HG03064 (cell line): ENCODE measurements at regions not wholly inside any gene's neighbourhood (a gene's known extent, or its start where the extent isn't known, plus 50 kb on each side); places are given as distances from the start of the nearest gene placed in this dataset.
A peak's percentile ranks its signal among the peaks of the same experiment; 100 is the strongest.
"Not testable (repeated sequence)": the region's sequence is repeated elsewhere in the genome, so short reads cannot be mapped to it uniquely, and the experiment has no call there.

ENCODE experiments used
- ATAC-seq: cut with Tn5 transposase; IDR thresholded peaks from one replicate; pipeline ENCODE4 v1.9.1; 2021; ENCODE audit warnings: low read depth; ENCODE audit not compliant: unreplicated experiment

GRCh38 chr1:66424530-66424929 lies 109.4 kb upstream of the SGIP1 start:
- not testable (repeated sequence) for ATAC-seq

DNA sequence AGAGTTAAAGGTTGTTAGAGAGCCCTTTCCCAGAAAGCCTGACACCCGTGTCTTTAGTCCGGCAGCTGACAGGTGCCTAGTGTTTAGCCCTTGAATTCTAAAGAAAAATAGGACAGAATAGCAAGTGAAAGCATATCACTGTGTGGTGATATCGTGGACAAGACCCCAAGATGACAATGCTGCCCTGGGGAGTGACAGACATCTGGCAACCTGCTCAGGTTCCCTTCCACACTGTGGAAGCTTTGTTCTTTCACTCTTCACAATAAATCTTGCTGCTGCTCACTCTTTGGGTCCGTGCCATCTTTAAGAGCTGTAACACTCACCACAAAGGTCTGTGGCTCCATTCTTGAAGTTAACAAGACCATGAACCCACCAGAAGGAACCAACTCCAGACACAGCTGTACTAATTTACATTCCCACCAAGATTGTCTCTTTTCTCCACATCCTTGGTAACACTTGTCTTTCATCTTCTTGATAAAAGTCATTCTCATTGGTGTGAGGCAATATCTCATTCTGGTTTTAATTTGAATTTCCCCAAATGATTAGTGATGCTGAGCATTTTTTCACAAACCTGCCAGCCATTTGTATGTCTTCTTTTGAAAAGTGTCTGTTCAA lies 107.6 kb upstream of the SGIP1 start:
- ATAC-seq, result no peak

GRCh38 chr1:66430815-66431214 lies 103.1 kb upstream of the SGIP1 start:
- ATAC-seq, result not testable (repeated sequence)

DNA sequence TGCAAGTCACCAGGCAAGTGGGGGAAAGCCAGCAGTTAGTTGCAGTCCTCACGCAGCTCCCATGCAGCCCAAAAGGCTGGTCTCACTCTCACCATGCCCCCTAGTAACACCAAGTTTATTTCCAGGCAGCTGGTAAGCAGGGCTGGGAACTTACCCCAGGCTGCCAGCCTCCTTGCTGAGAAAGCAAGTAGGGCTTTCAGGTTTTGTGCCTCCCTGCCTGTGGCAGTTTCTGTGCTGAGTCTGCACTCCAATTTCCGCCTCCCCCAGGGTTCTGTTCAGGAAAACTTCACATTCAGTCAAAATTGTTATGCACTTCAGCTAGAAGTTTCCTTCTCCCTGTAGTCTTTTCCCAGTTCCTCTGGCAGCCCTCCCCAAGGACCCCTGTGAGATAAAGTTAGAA lies 102.0 kb upstream of the SGIP1 start:
- no peak for ATAC-seq

GRCh38 chr1:66433611-66434010 lies 100.3 kb upstream of the SGIP1 start:
- no peak for ATAC-seq

DNA sequence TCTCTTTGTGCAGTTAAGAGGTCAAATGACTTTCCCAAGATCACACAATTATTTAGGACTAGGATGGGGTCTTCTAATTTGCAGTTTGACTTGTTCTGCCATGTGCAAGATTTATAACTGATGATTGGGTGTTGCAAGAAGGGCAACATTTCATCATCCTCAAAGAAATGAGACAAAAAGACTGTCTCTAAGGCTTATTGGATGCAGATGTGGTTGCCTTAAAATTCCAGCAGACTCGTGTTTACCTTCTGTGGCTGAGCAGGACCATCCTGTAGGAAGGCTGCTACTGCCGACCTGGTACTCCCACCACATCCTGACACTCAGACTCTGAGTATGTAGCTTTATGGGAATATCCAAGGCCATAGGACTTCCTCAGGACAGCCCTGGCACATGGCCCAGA lies 99.9 kb upstream of the SGIP1 start:
- no peak for ATAC-seq

GRCh38 chr1:66435541-66435940 lies 98.4 kb upstream of the SGIP1 start:
- no peak for ATAC-seq

GRCh38 chr1:66436378-66437135 lies 97.4 kb upstream of the SGIP1 start:
- ATAC-seq, result no peak

DNA sequence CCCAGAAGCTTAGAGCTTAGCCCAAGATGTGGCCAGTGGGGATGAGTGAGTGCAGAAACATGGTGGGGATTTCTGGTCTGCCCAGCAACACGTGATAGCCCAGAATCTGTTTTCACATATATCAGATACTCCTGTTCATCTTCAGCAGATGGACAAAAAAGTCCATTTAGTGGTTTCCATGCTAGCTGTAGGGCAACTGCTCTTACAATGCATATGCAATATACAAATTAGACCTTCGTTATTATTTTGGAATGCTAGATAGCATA lies 96.9 kb upstream of the SGIP1 start:
- ATAC-seq, result no peak

DNA sequence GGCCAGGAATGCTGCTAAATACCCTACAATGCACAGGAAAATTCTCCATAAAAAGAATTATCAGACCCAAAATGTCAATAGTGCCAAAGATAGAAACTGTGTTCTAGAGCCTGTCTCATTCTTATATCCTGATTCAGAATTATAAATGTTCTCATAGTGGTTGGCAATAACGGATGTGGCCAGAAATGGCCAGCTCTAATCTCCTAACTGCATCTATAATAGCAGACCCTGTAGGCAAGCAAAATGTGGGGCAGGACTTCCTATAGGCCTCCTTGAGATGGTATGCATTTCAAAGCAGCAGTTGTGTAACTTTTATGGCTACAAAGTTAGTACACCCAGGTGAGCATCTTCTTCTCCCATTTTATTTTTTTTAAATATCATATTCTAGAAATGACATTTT lies 95.9 kb upstream of the SGIP1 start:
- no peak for ATAC-seq

DNA sequence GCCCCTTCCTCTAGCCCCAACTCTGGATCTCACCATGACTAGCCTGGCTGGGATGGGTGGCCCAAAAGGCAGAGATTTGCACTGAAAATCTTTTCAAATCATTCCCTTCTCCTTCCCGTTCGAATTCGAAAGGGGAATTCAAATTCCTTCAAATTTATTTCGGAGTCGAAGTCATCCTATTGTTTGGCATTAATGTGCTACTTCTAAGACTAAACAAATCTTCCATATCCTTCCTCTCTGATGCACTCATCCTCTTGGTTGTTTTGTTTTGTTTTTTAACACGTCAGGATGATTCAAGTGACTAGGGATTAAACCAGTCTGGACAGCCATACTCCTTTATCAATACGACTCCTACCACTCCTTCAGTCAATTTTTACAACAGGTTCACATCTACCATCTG lies 95.5 kb upstream of the SGIP1 start:
- ATAC-seq, result no peak

DNA sequence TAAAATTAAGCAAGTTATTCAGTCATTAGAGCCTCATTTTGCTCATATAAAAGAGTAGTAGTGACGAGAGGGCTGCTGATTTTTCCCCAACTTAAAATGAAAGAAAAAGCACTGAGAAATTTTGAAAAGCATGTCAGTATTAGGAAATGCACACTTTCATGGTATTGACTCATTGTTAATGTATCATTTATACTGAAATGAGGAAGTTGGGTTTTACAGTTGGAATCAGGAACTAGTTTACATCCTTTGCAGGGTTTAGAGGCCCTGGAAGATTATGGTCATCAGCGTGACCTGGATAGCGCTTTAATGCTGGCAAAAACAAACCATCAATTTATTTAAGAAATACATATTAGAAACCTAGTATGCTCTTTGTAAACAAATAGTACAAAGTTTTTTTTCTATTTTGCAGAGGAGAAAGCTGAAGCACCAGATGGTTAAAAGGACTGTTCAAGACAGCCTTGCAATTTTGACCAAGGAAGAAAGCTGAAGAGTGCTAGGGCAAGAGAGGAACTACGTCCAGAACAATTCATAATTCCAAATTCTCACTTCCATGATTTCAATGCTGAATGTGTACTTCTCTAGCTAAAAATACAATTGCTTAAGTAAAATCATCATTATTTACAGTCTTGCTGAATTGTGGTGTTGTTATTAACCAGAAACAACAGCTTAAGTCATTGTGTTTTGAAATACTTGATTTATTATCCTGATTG lies 94.8 kb upstream of the SGIP1 start:
- peak; percentile 76 for ATAC-seq

DNA sequence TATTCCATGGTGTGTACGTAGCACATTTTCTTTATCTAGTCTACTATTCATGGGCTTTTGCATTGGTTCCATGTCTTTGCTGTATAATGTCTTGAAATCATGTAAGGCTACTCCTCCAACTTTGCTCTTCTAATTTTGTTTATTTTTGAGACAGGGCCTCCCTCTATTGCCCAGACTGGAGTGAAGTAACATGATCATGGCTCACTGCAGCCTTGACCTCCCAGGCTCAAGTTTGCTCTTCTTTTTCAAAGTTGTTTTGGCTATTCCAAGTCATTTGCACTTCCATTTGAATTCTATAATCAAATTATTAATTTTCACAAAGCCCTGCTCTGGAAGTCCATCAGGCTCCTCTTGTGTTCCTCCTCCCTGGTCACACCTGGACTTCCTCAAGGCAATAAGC lies 90.2 kb upstream of the SGIP1 start:
- no peak for ATAC-seq

DNA sequence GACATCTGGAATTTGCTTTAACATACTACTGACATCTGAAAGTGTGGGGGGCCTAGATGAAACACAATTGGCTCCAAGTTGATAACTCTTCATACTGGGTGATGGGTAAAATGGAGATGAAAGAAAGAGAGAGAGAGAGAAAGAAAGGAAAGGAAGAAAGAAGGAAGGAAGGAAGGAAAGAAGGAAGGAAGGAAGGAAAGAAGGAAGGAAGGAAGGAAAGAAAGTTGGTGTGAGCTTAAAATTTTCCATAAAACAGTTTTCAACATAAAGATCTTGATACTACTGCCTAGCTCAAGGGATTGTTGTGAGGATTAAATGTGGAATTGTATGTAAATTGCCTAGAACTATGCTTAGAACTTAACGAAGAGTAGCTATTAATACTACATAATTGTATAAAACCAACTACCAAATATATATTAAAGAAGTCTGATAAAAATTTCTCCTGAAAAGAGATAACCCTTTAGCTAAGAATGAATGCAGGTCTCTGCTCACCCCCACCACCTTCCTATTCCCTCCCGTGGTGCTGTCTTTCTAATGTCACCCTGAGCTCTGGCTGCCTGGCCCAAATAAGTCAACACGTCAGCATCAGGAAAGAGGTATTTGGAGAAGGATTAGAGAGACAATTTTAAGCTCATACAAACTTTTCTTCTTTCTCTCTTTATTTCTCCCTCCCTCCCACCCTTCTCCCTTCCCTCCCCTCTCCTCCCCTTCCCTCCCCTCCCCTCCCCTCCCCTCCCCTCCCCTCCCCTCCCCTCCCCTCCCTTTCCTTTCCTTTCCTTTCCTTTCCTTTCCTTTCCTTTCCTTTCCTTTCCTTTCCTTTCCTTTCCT lies 89.3 kb upstream of the SGIP1 start:
- no peak for ATAC-seq

DNA sequence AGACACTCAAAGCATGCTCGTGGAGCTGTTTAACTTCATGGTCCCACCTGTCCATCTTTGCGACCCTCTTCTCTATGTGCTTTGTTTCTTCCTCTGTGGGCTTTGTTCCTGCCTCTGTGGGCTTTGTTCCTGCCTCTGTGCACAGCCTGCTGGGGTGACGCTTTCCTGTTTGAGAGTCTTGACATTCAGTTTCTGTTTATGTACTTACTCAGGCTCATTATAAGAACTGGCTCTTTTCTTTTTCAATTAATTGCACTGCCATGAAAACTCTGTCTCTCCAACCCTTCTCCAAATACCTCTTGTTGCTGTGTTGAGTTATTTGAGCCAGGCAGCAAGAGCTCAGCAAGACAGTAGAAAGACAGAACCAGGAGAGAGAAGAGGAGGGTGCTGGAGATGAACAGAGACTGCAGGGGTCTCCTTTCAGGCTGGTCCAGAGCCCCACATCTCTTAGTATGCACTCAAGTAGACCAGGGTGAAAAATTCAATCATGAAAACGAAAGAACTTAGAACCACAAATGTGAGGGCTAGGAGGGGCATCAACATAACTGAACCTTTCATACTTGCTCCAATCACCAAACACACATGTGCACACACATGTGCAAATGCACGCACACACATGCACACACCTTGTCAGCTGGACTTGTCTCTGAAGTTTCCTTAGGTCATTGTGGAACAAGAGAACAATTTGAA lies 88.3 kb upstream of the SGIP1 start:
- peak; percentile 84 for ATAC-seq

GRCh38 chr1:66446261-66447001 lies 87.5 kb upstream of the SGIP1 start:
- ATAC-seq, result peak; percentile 53

DNA sequence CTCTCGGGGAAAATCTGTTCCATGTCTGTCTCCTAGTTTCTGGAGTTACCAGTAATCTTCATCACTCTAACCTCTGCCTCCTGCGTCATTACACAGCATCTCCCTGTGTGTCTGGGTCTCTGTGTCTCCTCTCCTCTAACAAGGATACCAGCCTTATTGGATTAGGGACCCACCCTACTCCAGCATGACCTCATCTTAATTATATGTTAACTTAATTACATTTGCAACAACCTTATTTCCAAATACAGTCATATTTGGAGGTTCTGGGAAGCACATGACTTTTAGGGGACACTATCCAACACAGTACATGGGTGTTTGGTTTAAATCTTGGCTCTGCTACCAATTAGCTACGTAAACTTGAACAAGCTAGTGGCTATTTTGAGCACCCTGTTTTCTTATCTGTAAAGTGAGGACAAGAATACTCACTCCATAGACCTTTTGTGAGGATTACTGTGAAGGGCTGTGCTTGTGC lies 83.9 kb upstream of the SGIP1 start:
- ATAC-seq, result no peak

- no peak for ATAC-seq
These were observed 83.1 kb upstream of the SGIP1 start for GRCh38 chr1:66450847-66451246.

GRCh38 chr1:66452162-66452561 lies 81.8 kb upstream of the SGIP1 start:
- no peak for ATAC-seq

GRCh38 chr1:66452982-66453381 lies 81.0 kb upstream of the SGIP1 start:
- ATAC-seq, result no peak
